Endodermal cell (in vitro differentiated cells): ENCODE measurements at regions not wholly inside any gene's neighbourhood (a gene's known extent, or its start where the extent isn't known, plus 50 kb on each side); places are given as distances from the start of the nearest gene placed in this dataset.

ENCODE experiments used
- DNase-seq: peaks from one replicate; pipeline ENCODE4 v3.0.0-alpha.2; 2017
- H3K27ac ChIP-seq: 2 replicates; pipeline ENCODE4 v1.5.1; 2013; ENCODE audit warnings: mild to moderate bottlenecking, low read depth, low read length, moderate library complexity
- H3K27me3 ChIP-seq: 2 replicates; pipeline ENCODE4 v1.6.1; 2013; ENCODE audit warnings: mild to moderate bottlenecking, low read length, moderate library complexity; ENCODE audit not compliant: insufficient read depth, control insufficient read depth, poor library complexity, severe bottlenecking
- H3K36me3 ChIP-seq: 2 replicates; pipeline ENCODE4 v1.7.0; 2013; ENCODE audit warnings: mild to moderate bottlenecking, low read length, moderate library complexity; ENCODE audit not compliant: control insufficient read depth, insufficient read depth
- H3K4me1 ChIP-seq: one replicate; pipeline ENCODE4 v1.7.0; 2013; ENCODE audit warnings: low read length; ENCODE audit not compliant: control insufficient read depth, insufficient read depth
- H3K4me3 ChIP-seq: 2 replicates; pipeline ENCODE4 v1.5.1; 2013; ENCODE audit warnings: mild to moderate bottlenecking, low read length, moderate library complexity
- H3K9ac ChIP-seq: 2 replicates; pipeline ENCODE4 v1.6.1; 2013; ENCODE audit warnings: mild to moderate bottlenecking, low read length, moderate library complexity; ENCODE audit not compliant: poor library complexity, severe bottlenecking; ENCODE audit errors: extremely low read depth
- H3K9me3 ChIP-seq: 2 replicates; pipeline ENCODE4 v1.6.1; 2013; ENCODE audit warnings: mild to moderate bottlenecking, low read length, moderate library complexity; ENCODE audit not compliant: control insufficient read depth
- H3K27ac Mint-ChIP-seq: 2 replicates; pipeline ENCODE4 v1.8.0; 2020; ENCODE audit warnings: mixed read lengths
- H3K27me3 Mint-ChIP-seq: 2 replicates; pipeline ENCODE4 v1.8.0; 2021; ENCODE audit warnings: mild to moderate bottlenecking, mixed read lengths; ENCODE audit not compliant: insufficient read depth
- H3K36me3 Mint-ChIP-seq: 2 replicates; pipeline ENCODE4 v1.8.0; 2020; ENCODE audit warnings: low read depth, mixed read lengths
- H3K4me1 Mint-ChIP-seq: 2 replicates; pipeline ENCODE4 v1.8.0; 2020; ENCODE audit warnings: mixed read lengths
- H3K4me3 Mint-ChIP-seq: 2 replicates; pipeline ENCODE4 v1.8.0; 2020; ENCODE audit warnings: mild to moderate bottlenecking, moderate library complexity, mixed read lengths
- H3K9me3 Mint-ChIP-seq: 2 replicates; pipeline ENCODE4 v1.8.0; 2020; ENCODE audit warnings: mild to moderate bottlenecking, mixed read lengths
- WGBS, 2 experiments: methylation state at CpG; one replicate each; pipeline versions ENCODE4 v1.1.5 to v1.1.7; 2013; ENCODE audit warnings: missing lambda C conversion rate in 2 of 2, mixed read lengths in 1 of 2; ENCODE audit not compliant: insufficient coverage in 1 of 2, insufficient read length in 1 of 2; 5-methylcytosine and 5-hydroxymethylcytosine counted together
- TF ChIP-seq, protein P1 (sequence below): fragments of 200-600 bp; sonication (generic); conservative IDR thresholded peaks from 2 replicates; pipeline ENCODE4 v1.5.0; 2021; ENCODE audit warnings: antibody characterized with exemption, mild to moderate bottlenecking

DNA sequence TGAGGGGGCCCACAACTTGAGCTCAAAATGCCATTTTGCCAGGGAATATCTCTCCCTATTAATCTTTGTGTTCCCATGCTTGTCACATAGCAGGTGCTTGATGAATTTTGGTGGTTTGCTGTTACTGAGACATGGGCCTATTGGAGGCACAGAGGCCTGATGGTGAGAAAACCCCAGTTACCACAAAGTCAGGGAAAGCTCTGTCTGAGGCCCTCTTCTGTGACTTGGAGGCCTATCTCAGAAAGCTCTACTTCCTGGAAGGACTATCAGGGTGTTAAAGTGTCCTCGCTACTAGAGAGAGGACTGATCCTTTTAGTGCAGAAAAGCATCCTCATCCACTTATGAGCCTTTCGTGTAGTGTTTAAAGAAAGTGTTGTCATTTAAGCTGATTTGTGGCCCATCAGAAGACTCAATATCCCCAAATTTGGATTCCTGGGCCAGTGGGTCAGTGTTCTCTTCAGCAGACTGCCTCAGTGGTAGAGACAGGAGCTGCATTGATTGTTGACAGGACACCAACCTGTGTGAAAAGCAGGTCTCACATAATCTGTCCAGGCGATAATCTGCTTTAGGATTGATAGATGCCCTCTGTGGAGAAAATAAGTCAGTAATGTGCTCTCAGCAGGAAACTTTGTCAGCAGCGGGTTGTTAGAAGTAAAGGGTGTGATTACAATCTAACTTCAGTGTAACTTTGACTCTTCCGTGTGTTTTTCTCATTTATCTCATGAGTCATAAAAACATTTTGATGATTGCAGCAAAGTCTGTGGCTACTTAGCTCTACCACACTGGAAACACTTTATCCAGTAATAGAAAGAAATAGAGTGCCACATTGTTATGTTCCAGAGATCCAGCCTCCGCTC lies 121.0 kb downstream of the AKAP11 start:
- 81 to 95% methylated on average over 2 to 6 of the region's 6 CpGs for WGBS, 2 experiments
- H3K4me3 ChIP-seq: no peak overlapping the region
- peaks cover 7% of the 10 kb centered on the region for H3K4me1 Mint-ChIP-seq
- H3K9me3 ChIP-seq: no peaks in the 10 kb centered on the region
- no peaks in the 10 kb centered on the region for H3K27me3 ChIP-seq
- no peaks in the 10 kb centered on the region for H3K9me3 Mint-ChIP-seq
- no peak overlapping the region for H3K4me3 Mint-ChIP-seq
- H3K9ac ChIP-seq: no peak overlapping the region
- H3K36me3 ChIP-seq: no peaks in the 10 kb centered on the region
- no peaks in the 10 kb centered on the region for H3K36me3 Mint-ChIP-seq
- no peak overlapping the region for H3K27ac ChIP-seq
- no peaks in the 10 kb centered on the region for H3K4me1 ChIP-seq
- no peak overlapping the region for H3K27ac Mint-ChIP-seq
- H3K27me3 Mint-ChIP-seq: peaks cover 19% of the 10 kb centered on the region
- no peak for DNase-seq
- TF ChIP-seq, protein P1, sequence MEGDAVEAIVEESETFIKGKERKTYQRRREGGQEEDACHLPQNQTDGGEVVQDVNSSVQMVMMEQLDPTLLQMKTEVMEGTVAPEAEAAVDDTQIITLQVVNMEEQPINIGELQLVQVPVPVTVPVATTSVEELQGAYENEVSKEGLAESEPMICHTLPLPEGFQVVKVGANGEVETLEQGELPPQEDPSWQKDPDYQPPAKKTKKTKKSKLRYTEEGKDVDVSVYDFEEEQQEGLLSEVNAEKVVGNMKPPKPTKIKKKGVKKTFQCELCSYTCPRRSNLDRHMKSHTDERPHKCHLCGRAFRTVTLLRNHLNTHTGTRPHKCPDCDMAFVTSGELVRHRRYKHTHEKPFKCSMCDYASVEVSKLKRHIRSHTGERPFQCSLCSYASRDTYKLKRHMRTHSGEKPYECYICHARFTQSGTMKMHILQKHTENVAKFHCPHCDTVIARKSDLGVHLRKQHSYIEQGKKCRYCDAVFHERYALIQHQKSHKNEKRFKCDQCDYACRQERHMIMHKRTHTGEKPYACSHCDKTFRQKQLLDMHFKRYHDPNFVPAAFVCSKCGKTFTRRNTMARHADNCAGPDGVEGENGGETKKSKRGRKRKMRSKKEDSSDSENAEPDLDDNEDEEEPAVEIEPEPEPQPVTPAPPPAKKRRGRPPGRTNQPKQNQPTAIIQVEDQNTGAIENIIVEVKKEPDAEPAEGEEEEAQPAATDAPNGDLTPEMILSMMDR: no peak

DNA sequence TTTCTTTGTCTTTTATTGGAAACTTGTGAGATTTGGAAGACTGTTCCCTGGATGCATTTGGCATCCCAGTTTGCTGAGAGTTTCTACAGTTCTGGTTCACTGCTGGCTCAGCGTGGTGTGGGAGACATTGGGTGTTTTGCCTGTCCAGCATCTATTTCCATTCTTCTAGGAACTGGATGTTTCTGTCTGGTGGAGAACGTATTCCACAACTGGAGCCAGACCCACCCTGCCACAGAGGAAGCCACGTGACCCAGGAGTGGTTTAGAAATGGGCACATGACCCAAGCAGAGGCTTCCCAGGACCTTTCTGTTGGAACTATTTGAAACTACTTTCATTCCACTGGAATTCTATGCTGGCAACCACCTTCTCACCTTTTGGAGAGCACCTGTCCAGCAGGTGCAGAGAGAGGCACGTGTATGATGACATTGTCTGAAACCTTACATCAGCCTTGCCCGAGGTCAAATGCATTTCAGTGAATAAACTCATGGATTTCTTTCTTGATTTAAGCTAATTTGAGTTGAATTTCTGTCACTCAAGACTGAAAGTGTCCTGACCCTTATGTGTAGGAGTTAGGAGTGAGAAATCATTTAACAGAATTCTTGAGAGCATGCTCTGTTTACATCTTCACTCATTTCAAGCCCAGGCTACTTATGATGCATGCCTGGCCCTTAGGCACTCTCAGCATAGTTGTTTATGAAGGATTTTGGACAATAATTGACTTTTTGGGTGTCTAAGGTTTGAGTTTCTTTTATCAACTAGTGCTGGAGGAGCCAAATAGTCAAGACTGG lies 121.8 kb downstream of the AKAP11 start:
- Histone ChIP-seq H3K4me1 (no peaks in the 10 kb centered on the region), H3K36me3 (no peaks in the 10 kb centered on the region), H3K27me3 (no peaks in the 10 kb centered on the region), H3K27ac (no peak overlapping the region), H3K4me3 (no peak overlapping the region), H3K9ac (no peak overlapping the region), H3K9me3 (no peaks in the 10 kb centered on the region)
- Mint-ChIP-seq H3K27me3 (peaks cover 19% of the 10 kb centered on the region), H3K9me3 (no peaks in the 10 kb centered on the region), H3K27ac (no peak overlapping the region), H3K36me3 (no peaks in the 10 kb centered on the region), H3K4me3 (no peak overlapping the region), H3K4me1 (peaks cover 7% of the 10 kb centered on the region)
- DNase-seq: no peak
- TF ChIP-seq, protein P1: no peak
- WGBS, 2 experiments: 95 to 97% methylated on average over 5 of the region's 5 CpGs

DNA sequence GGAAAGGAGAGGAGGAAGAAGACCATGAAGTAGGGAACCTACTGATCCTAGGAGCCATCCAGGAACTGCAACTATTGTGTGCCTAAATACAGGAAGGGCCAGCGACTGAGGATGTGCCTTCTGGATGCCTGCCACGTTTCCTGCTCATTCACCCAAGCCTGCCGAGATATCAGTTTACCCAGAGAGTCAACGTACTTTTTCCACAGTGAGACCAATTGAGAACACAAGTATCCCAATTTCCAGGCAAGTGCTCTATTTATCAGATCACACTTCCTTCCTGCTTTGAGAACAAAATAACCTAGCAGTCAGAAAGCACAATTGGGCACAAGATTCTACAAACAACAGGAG lies 122.4 kb downstream of the AKAP11 start:
- Mint-ChIP-seq H3K27me3 (peaks cover 19% of the 10 kb centered on the region), H3K4me1 (peaks cover 7% of the 10 kb centered on the region), H3K4me3 (no peak overlapping the region), H3K27ac (no peak overlapping the region), H3K36me3 (no peaks in the 10 kb centered on the region), H3K9me3 (no peaks in the 10 kb centered on the region)
- no peak overlapping the region for H3K4me3 ChIP-seq
- no peak for DNase-seq
- H3K36me3 ChIP-seq: no peaks in the 10 kb centered on the region
- H3K27me3 ChIP-seq: no peaks in the 10 kb centered on the region
- 93 to 96% methylated on average over 4 of the region's 4 CpGs for WGBS, 2 experiments
- no peak overlapping the region for H3K27ac ChIP-seq
- no peaks in the 10 kb centered on the region for H3K4me1 ChIP-seq
- no peak overlapping the region for H3K9ac ChIP-seq
- TF ChIP-seq, protein P1: no peak
- no peaks in the 10 kb centered on the region for H3K9me3 ChIP-seq
